K562 (cell line): ENCODE measurements at regions not wholly inside any gene's neighbourhood (a gene's known extent, or its start where the extent isn't known, plus 50 kb on each side); places are given as distances from the start of the nearest gene placed in this dataset.

Source experiments
- ATAC-seq: fragments of 200-7000 bp; cut with Tn5 transposase; 3 replicates; pipeline ENCODE4 v1.9.1; 2020; ENCODE audit warnings: moderate library complexity
- BruUV-seq: library from RNA; stranded (reverse); fragments of 400-500 nt; replicated peaks from 2 replicates; lab custom pipeline; 2021; lab: Mats Ljungman, UMichigan
- CTCF ChIA-PET: fragments of 300-600 bp; formaldehyde crosslinking; extraction: SDS; loops from one replicate; lab custom pipeline; 2021; ENCODE audit warnings: low intra/inter-chr PET ratio; lab: Yijun Ruan, JAX
- POLR2A ChIA-PET: fragments of 300-600, 350-650 bp; sonication (Branson Sonifier 250); formaldehyde crosslinking; extraction: SDS; loops from one replicate; lab custom pipeline; 2021; ENCODE audit warnings: antibody characterized with exemption, inconsistent platforms; lab: Yijun Ruan, JAX
- DNase-seq, 4 experiments: peaks; one replicate each; pipeline versions ENCODE4 v3.0.0 to v3.0.0-alpha.2; 2011 to 2018; ENCODE audit warnings: low spot score in 3 of 4, mixed read lengths in 3 of 4; ENCODE audit errors: extremely low read depth in 1 of 4
- FAIRE-seq: peaks from 2 replicates; lab custom pipeline; 2011; peaks lifted over from hg19 to GRCh38; lab: Jason Lieb, UNC
- H2AFZ ChIP-seq: 2 replicates; pipeline ENCODE4 v1.6.0; 2011; ENCODE audit warnings: low read depth, low read length, control low read depth, inconsistent platforms
- H3K27ac ChIP-seq: fragments of 200-600 bp; 3 replicates; pipeline ENCODE4 v1.8.0; 2011; ENCODE audit warnings: low read depth, mild to moderate bottlenecking, control low read depth, inconsistent platforms, low read length, moderate library complexity, mixed read lengths; ENCODE audit errors: extremely low read depth
- H3K27me3 ChIP-seq, 2 experiments: fragments of 300-600 bp in 1 of 2; 2 replicates in 1 of 2; 3 replicates in 1 of 2; pipeline versions ENCODE4 v1.6.0 to v1.8.0; 2011; ENCODE audit warnings: inconsistent platforms in 2 of 2, low read length in 2 of 2, mild to moderate bottlenecking in 1 of 2, mixed read lengths in 1 of 2, moderate library complexity in 1 of 2; ENCODE audit not compliant: control insufficient read depth in 2 of 2, insufficient read depth in 2 of 2
- H3K36me3 ChIP-seq: fragments of 300-600 bp; 3 replicates; pipeline ENCODE4 v1.8.0; 2011; ENCODE audit warnings: mild to moderate bottlenecking, low read length, inconsistent platforms; ENCODE audit not compliant: control insufficient read depth, insufficient read depth
- H3K4me1 ChIP-seq, 2 experiments: fragments of 200-600 bp in 1 of 2; replicated peaks in 1 of 2; 2 replicates in 1 of 2; 3 replicates in 1 of 2; pipeline versions ENCODE4 v1.5.1 to v1.8.0; 2011; ENCODE audit warnings: inconsistent platforms in 2 of 2, low read length in 2 of 2, mild to moderate bottlenecking in 1 of 2, mixed read lengths in 1 of 2, moderate library complexity in 1 of 2; ENCODE audit not compliant: control insufficient read depth in 2 of 2, insufficient read depth in 2 of 2
- H3K4me2 ChIP-seq: 2 replicates; pipeline ENCODE4 v1.6.1; 2011; ENCODE audit warnings: low read length, control low read depth, inconsistent platforms, mixed read lengths; ENCODE audit not compliant: insufficient read depth
- H3K4me3 ChIP-seq: fragments of 200-600 bp; sonication (generic), shearing (Covaris generic); 2 replicates; pipeline ENCODE4 v1.5.1; 2016; ENCODE audit warnings: control low read depth, inconsistent platforms
- H3K79me2 ChIP-seq: fragments of 200-600 bp; 3 replicates; pipeline ENCODE4 v1.8.0; 2011; ENCODE audit warnings: low read length, inconsistent platforms; ENCODE audit not compliant: control insufficient read depth, insufficient read depth
- H3K9ac ChIP-seq, 2 experiments: 2 replicates each; pipeline versions ENCODE4 v1.6.0 to v1.6.1; 2011; ENCODE audit warnings: low read depth in 2 of 2, low read length in 2 of 2, control low read depth in 1 of 2, inconsistent platforms in 1 of 2, mild to moderate bottlenecking in 1 of 2, mixed read lengths in 1 of 2; ENCODE audit not compliant: insufficient read depth in 1 of 2
- H3K9me1 ChIP-seq: one replicate; pipeline ENCODE4 v1.6.0; 2011; ENCODE audit warnings: inconsistent platforms, mild to moderate bottlenecking, low read length, moderate library complexity; ENCODE audit not compliant: control insufficient read depth, insufficient read depth
- H3K9me3 ChIP-seq: replicated peaks from 2 replicates; pipeline ENCODE4 v1.5.1; 2011; ENCODE audit warnings: low read depth, low read length, inconsistent platforms; ENCODE audit not compliant: control insufficient read depth, insufficient read depth
- H4K20me1 ChIP-seq: replicated peaks from 2 replicates; pipeline ENCODE4 v1.6.1; 2011; ENCODE audit warnings: low read length, inconsistent platforms, mixed read lengths; ENCODE audit not compliant: control insufficient read depth, insufficient read depth
- ATF1 ChIP-seq, 2 experiments: fragments of 450-650 bp in 1 of 2; IDR thresholded peaks; 2 replicates each; pipeline ENCODE4 v1.6.1; 2016; ENCODE audit warnings: missing compliant biosample characterization in 1 of 2, missing genetic modification characterization in 1 of 2
- GABPA ChIP-seq: fragments of 200-800 bp; sonication (Bioruptor generic); conservative IDR thresholded peaks from 2 replicates; pipeline ENCODE4 v1.6.1; 2016; ENCODE audit warnings: low read depth, missing genetic modification characterization, missing compliant biosample characterization
- MAZ ChIP-seq, 2 experiments: fragments of 450-650 bp in 1 of 2; sonication (generic) in 1 of 2; formaldehyde crosslinking; IDR thresholded peaks in 1 of 2; conservative IDR thresholded peaks in 1 of 2; 2 replicates each; pipeline versions ENCODE4 v1.4.0 to v1.5.0; 2020; ENCODE audit warnings: mild to moderate bottlenecking in 1 of 2, missing genetic modification reagents in 1 of 2
- MEF2D ChIP-seq: conservative IDR thresholded peaks from 2 replicates; pipeline ENCODE4 v1.6.1; 2016; ENCODE audit warnings: low read depth, missing genetic modification characterization, missing compliant biosample characterization
- SUPT5H ChIP-seq: fragments of 450-650 bp; IDR thresholded peaks from 2 replicates; pipeline ENCODE4 v1.6.1; 2016
- TGIF2 ChIP-seq: sonication (generic); formaldehyde crosslinking; IDR thresholded peaks from 2 replicates; pipeline ENCODE4 v1.8.1; 2022; ENCODE audit warnings: mild to moderate bottlenecking, missing genetic modification reagents, moderate library complexity
- TSC22D4 ChIP-seq: fragments of 450-650 bp; IDR thresholded peaks from 2 replicates; pipeline ENCODE4 v1.6.1; 2016; ENCODE audit warnings: missing genetic modification characterization, missing biosample characterization, control low read depth
- ZFP1 ChIP-seq: fragments of 450-650 bp; formaldehyde crosslinking; IDR thresholded peaks from 2 replicates; pipeline ENCODE4 v1.4.0; 2020; ENCODE audit warnings: mild to moderate bottlenecking, mixed read lengths
- ZNF436 ChIP-seq: fragments of 250-450, 450-650 bp; sonication (Bioruptor Pico); formaldehyde crosslinking; IDR thresholded peaks from 2 replicates; pipeline ENCODE4 v1.7.0; 2020; ENCODE audit warnings: mild to moderate bottlenecking
- ZNF583 ChIP-seq: fragments of 250-450 bp; sonication (Bioruptor Pico); IDR thresholded peaks from 2 replicates; pipeline ENCODE4 v1.4.0; 2020
- WGBS: fragments of 100-300 bp; shearing (Covaris generic); methylation state at CpG from one replicate; pipeline ENCODE4 v1.1.6; 2016; ENCODE audit warnings: low coverage, mixed read lengths; ENCODE audit not compliant: insufficient coverage; ENCODE audit errors: missing lambda C conversion rate; 5-methylcytosine and 5-hydroxymethylcytosine counted together
- in situ Hi-C: fragments of 300-500 bp; cut with MboI; formaldehyde crosslinking; loops from 4 replicates; pipeline ENCODE4 v1.15.0; 2018; ENCODE audit warnings: inconsistent platforms, mixed read lengths
- intact Hi-C: fragments of 100-400 bp; cut with micrococcal nuclease; formaldehyde crosslinking; loops from 2 replicates; pipeline ENCODE4 v1.14.2; 2022
- TF ChIP-seq, protein P1 (sequence below), 2 experiments: fragments of 250-450 bp in 1 of 2; fragments of 450-650 bp in 1 of 2; sonication (Bioruptor Pico) in 1 of 2; IDR thresholded peaks; 2 replicates each; pipeline versions ENCODE4 v1.6.1 to v1.8.0; 2016 to 2021; ENCODE audit warnings: mild to moderate bottlenecking in 2 of 2, moderate library complexity in 2 of 2, missing compliant biosample characterization in 1 of 2, missing genetic modification characterization in 1 of 2
- TF ChIP-seq, protein P2 (sequence below), 2 experiments: fragments of 450-650 bp; IDR thresholded peaks; 2 replicates each; pipeline ENCODE4 v1.6.1; 2018; ENCODE audit warnings: mild to moderate bottlenecking in 2 of 2, low read depth in 1 of 2; ENCODE audit not compliant: partially characterized antibody in 2 of 2

- Histone ChIP-seq H2AFZ (no peak overlapping the region), H3K79me2 (no peaks in the 10 kb centered on the region), H3K4me2 (no peak overlapping the region), H3K27me3 (peaks cover 0 to 5% of the 10 kb centered on the region in 2 experiments; a peak in 2 of 5 replicates), H3K36me3 (no peaks in the 10 kb centered on the region), H3K9me3 (no peaks in the 10 kb centered on the region), H3K27ac (no peak overlapping the region), H4K20me1 (no peaks in the 10 kb centered on the region), H3K9ac (no peak overlapping the region), H3K4me3 (no peak overlapping the region), H3K9me1 (no peaks in the 10 kb centered on the region), H3K4me1 (no peaks in the 10 kb centered on the region)
- TF ChIP-seq MEF2D: no peak
- no peak for TF ChIP-seq ATF1 (CRISPR knock-in tag; IDR thresholded peaks at IDR 0.05)
- TF ChIP-seq ATF1 (tag; IDR thresholded peaks at IDR 0.05): no peak
- no peak for TF ChIP-seq GABPA (tag)
- no peak for TF ChIP-seq TSC22D4 (tag)
- TF ChIP-seq, protein P1, sequence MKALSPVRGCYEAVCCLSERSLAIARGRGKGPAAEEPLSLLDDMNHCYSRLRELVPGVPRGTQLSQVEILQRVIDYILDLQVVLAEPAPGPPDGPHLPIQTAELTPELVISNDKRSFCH (CRISPR knock-in tag; IDR thresholded peaks at IDR 0.05): no peak
- TF ChIP-seq, protein P1 (tag; IDR thresholded peaks at IDR 0.05): no peak
- no peak for TF ChIP-seq TGIF2 (CRISPR knock-in tag)
- TF ChIP-seq ZFP1 (CRISPR knock-in tag): no peak
- TF ChIP-seq ZNF583: no peak
- TF ChIP-seq MAZ (CRISPR knock-in tag; conservative IDR thresholded peaks at IDR 0.05 in 1 of 2, IDR thresholded peaks at IDR 0.05 in 1 of 2): no peak
- no peak for TF ChIP-seq ZNF436 (CRISPR knock-in tag)
- TF ChIP-seq, protein P2, sequence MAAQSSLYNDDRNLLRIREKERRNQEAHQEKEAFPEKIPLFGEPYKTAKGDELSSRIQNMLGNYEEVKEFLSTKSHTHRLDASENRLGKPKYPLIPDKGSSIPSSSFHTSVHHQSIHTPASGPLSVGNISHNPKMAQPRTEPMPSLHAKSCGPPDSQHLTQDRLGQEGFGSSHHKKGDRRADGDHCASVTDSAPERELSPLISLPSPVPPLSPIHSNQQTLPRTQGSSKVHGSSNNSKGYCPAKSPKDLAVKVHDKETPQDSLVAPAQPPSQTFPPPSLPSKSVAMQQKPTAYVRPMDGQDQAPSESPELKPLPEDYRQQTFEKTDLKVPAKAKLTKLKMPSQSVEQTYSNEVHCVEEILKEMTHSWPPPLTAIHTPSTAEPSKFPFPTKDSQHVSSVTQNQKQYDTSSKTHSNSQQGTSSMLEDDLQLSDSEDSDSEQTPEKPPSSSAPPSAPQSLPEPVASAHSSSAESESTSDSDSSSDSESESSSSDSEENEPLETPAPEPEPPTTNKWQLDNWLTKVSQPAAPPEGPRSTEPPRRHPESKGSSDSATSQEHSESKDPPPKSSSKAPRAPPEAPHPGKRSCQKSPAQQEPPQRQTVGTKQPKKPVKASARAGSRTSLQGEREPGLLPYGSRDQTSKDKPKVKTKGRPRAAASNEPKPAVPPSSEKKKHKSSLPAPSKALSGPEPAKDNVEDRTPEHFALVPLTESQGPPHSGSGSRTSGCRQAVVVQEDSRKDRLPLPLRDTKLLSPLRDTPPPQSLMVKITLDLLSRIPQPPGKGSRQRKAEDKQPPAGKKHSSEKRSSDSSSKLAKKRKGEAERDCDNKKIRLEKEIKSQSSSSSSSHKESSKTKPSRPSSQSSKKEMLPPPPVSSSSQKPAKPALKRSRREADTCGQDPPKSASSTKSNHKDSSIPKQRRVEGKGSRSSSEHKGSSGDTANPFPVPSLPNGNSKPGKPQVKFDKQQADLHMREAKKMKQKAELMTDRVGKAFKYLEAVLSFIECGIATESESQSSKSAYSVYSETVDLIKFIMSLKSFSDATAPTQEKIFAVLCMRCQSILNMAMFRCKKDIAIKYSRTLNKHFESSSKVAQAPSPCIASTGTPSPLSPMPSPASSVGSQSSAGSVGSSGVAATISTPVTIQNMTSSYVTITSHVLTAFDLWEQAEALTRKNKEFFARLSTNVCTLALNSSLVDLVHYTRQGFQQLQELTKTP (IDR thresholded peaks at IDR 0.05; ENCODE audit: low read depth in 1 of 2, partially characterized antibody in 2 of 2): no peak
- TF ChIP-seq SUPT5H: no peak
- ChIA-PET CTCF (no interaction called here), POLR2A (no interaction called here)
- 0% methylated on average over 10 of the region's 10 CpGs for WGBS
- FAIRE-seq (no peak), DNase-seq (no peak), ATAC-seq (no peak)
- no TSS peak for BruUV-seq
- intact Hi-C loops: no loop called here
- in situ Hi-C loops: no loop called here
Observed at GRCh38 chr11:116544721-116545120, 228.1 kb downstream of the BUD13 start.
